Hepatocyte (in vitro differentiated cells): ENCODE measurements at regions not wholly inside any gene's neighbourhood (a gene's known extent, or its start where the extent isn't known, plus 50 kb on each side); places are given as distances from the start of the nearest gene placed in this dataset.

Source experiments
- EZH2 ChIP-seq: fragments of 200-600 bp; sonication (generic); IDR thresholded peaks from 2 replicates; pipeline ENCODE4 v1.6.1; 2016; ENCODE audit warnings: antibody characterized with exemption, mild to moderate bottlenecking, borderline replicate concordance
- TF ChIP-seq, protein P1 (sequence below): fragments of 200-600 bp; sonication (generic); IDR thresholded peaks from 2 replicates; pipeline ENCODE4 v1.5.1; 2016; ENCODE audit warnings: antibody characterized with exemption, mild to moderate bottlenecking; ENCODE audit not compliant: poor library complexity

DNA sequence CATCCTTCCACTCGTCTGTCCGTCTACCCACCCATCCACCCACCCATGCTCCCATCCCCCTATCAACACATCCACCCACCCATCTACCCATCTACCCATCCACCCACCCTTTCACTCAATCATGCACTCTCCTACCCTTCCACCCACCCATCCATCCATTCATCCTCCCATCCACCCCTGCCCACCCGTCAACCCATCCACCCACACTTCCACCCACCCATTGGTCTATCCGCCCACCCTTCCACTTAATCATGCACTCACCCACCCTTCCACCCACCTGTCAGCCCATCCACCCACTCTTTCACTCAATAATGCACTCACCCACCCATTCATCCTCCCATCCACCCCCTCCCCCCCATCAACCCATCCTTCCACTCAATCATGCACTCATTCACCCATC lies 250.0 kb upstream of the EEF2KMT start:
- TF ChIP-seq, protein P1, sequence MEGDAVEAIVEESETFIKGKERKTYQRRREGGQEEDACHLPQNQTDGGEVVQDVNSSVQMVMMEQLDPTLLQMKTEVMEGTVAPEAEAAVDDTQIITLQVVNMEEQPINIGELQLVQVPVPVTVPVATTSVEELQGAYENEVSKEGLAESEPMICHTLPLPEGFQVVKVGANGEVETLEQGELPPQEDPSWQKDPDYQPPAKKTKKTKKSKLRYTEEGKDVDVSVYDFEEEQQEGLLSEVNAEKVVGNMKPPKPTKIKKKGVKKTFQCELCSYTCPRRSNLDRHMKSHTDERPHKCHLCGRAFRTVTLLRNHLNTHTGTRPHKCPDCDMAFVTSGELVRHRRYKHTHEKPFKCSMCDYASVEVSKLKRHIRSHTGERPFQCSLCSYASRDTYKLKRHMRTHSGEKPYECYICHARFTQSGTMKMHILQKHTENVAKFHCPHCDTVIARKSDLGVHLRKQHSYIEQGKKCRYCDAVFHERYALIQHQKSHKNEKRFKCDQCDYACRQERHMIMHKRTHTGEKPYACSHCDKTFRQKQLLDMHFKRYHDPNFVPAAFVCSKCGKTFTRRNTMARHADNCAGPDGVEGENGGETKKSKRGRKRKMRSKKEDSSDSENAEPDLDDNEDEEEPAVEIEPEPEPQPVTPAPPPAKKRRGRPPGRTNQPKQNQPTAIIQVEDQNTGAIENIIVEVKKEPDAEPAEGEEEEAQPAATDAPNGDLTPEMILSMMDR, result no peak
- TF ChIP-seq EZH2, result no peak
